ENCODE measurements at regions not wholly inside any gene's neighbourhood (a gene's known extent, or its start where the extent isn't known, plus 50 kb on each side); places are given as distances from the start of the nearest gene placed in this dataset.

GRCh38 chr5:79850941-79851340 is 140.1 kb downstream of the MTX3 start:
- Histone ChIP-seq H4K20me1 (ENCODE audit: insufficient read depth, low read length) (no peaks in the 10 kb centered on the region), H3K4me2 (ENCODE audit: low read depth, low read length) (no peak overlapping the region), H3K79me2 (ENCODE audit: insufficient read depth, low read length) (no peaks in the 10 kb centered on the region), H3K9me3 (ENCODE audit: low read length) (no peaks in the 10 kb centered on the region), H2AFZ (ENCODE audit: low read length) (no peak overlapping the region), H3K27me3 (ENCODE audit: control insufficient read depth in 1 of 2, insufficient read depth in 2 of 2, low read length in 2 of 2) (peaks cover 2 to 42% of the 10 kb centered on the region in 2 experiments; a peak in 3 of 5 replicates), H3K27ac (ENCODE audit: extremely low read length, insufficient read depth, low read length) (no peak overlapping the region), H3K36me3 (replicated peaks in 1 of 2; ENCODE audit: control insufficient read depth in 1 of 2, insufficient read depth in 2 of 2, low read length in 2 of 2) (no peaks in the 10 kb centered on the region), H3K9ac (ENCODE audit: insufficient read depth, low read depth, low read length) (no peak overlapping the region), H3K4me3 (replicated peaks in 1 of 3; ENCODE audit: insufficient read depth in 1 of 3, low read depth in 2 of 3, low read length in 3 of 3) (no peak overlapping the region), H3K4me1 (ENCODE audit: insufficient read depth, low read length) (no peaks in the 10 kb centered on the region)
- in situ Hi-C loops (cut with HindIII; ENCODE audit: extremely low pct_ligation_motif_present, low pct_unique_long_range_greater_than_20kb): loop anchor here (10.0 kb wide), 1 partner anchor 146 kb away; no protein-coding TSS in a partner anchor
- CTCF ChIA-PET (ENCODE audit: low intra/inter-chr PET ratio, low total read pairs): no interaction called here
- no peak for FAIRE-seq
- no peak for TF ChIP-seq HMG20A (CRISPR knock-in tag; IDR thresholded peaks at IDR 0.05; ENCODE audit: borderline replicate concordance)
- TF ChIP-seq TFAP4 (IDR thresholded peaks at IDR 0.05; ENCODE audit: borderline replicate concordance, low read depth): no peak
- TF ChIP-seq JARID2 (CRISPR knock-in tag; IDR thresholded peaks at IDR 0.05; ENCODE audit: insufficient replicate concordance): no peak
- DNase-seq (ENCODE audit: low spot score): no peak
- POLR2A ChIA-PET: no interaction called here
- no TSS peak for BruUV-seq (replicated peaks)
- WGBS (ENCODE audit: low lambda C conversion rate): 6% methylated on average over 4 of the region's 5 CpGs
- intact Hi-C loops (cut with micrococcal nuclease; ENCODE audit: unreplicated experiment): no loop called here
- ATAC-seq: no peak

GRCh38 chr5:79850316-79850822 is 140.7 kb downstream of the MTX3 start:
- H3K4me1 ChIP-seq (ENCODE audit: insufficient read depth, low read length): no peaks in the 10 kb centered on the region
- no TSS peak for BruUV-seq (replicated peaks)
- no peaks in the 10 kb centered on the region for H3K36me3 ChIP-seq (replicated peaks in 1 of 2; ENCODE audit: control insufficient read depth in 1 of 2, insufficient read depth in 2 of 2, low read length in 2 of 2)
- no peak overlapping the region for H3K27ac ChIP-seq (ENCODE audit: extremely low read length, insufficient read depth, low read length)
- no peak for FAIRE-seq
- peaks cover 2 to 42% of the 10 kb centered on the region in 2 experiments; a peak in 3 of 5 replicates for H3K27me3 ChIP-seq (ENCODE audit: control insufficient read depth in 1 of 2, insufficient read depth in 2 of 2, low read length in 2 of 2)
- no peak overlapping the region for H3K9ac ChIP-seq (ENCODE audit: insufficient read depth, low read depth, low read length)
- no peaks in the 10 kb centered on the region for H3K79me2 ChIP-seq (ENCODE audit: insufficient read depth, low read length)
- POLR2A ChIA-PET: no interaction called here
- WGBS (ENCODE audit: low lambda C conversion rate): 59% methylated on average over 9 of the region's 10 CpGs
- H3K4me2 ChIP-seq (ENCODE audit: low read depth, low read length): no peak overlapping the region
- DNase-seq (ENCODE audit: low spot score): no peak
- CTCF ChIA-PET (ENCODE audit: low intra/inter-chr PET ratio, low total read pairs): no interaction called here
- intact Hi-C loops (cut with micrococcal nuclease; ENCODE audit: unreplicated experiment): no loop called here
- H3K9me3 ChIP-seq (ENCODE audit: low read length): no peaks in the 10 kb centered on the region
- ATAC-seq: no peak
- H3K4me3 ChIP-seq (replicated peaks in 1 of 3; ENCODE audit: insufficient read depth in 1 of 3, low read depth in 2 of 3, low read length in 3 of 3): no peak overlapping the region
- no peaks in the 10 kb centered on the region for H4K20me1 ChIP-seq (ENCODE audit: insufficient read depth, low read length)
- no peak overlapping the region for H2AFZ ChIP-seq (ENCODE audit: low read length)
- TF ChIP-seq AGO1 (IDR thresholded peaks at IDR 0.05; ENCODE audit: low read depth, low read length, poor library complexity, severe bottlenecking) (no peak), ZFP82 (CRISPR knock-in tag; IDR thresholded peaks at IDR 0.05; ENCODE audit: borderline replicate concordance) (no peak), ZNF572 (CRISPR knock-in tag; IDR thresholded peaks at IDR 0.05) (no peak), ZNF253 (CRISPR knock-in tag; IDR thresholded peaks at IDR 0.05; ENCODE audit: borderline replicate concordance) (no peak), KLF9 (CRISPR knock-in tag; IDR thresholded peaks at IDR 0.05; ENCODE audit: low read depth) (no peak), MAZ (IDR thresholded peaks at IDR 0.05; ENCODE audit: borderline replicate concordance, low read depth, low read length) (no peak), MAZ (CRISPR knock-in tag; IDR thresholded peaks at IDR 0.05; ENCODE audit: low read depth) (no peak), ZNF570 (CRISPR knock-in tag; IDR thresholded peaks at IDR 0.05; ENCODE audit: borderline replicate concordance) (no peak), CENPT (CRISPR knock-in tag; IDR thresholded peaks at IDR 0.05; ENCODE audit: low read depth) (no peak), CCDC6 (CRISPR knock-in tag; IDR thresholded peaks at IDR 0.05) (no peak), KDM5A (IDR thresholded peaks at IDR 0.05; ENCODE audit: borderline replicate concordance, low read length) (no peak), PRMT3 (CRISPR knock-in tag; IDR thresholded peaks at IDR 0.05; ENCODE audit: borderline replicate concordance, low read depth) (no peak), PITX1 (CRISPR knock-in tag; IDR thresholded peaks at IDR 0.05) (no peak), ZNF883 (CRISPR knock-in tag; IDR thresholded peaks at IDR 0.05; ENCODE audit: not compliant biosample characterization) (no peak), ZNF362 (CRISPR knock-in tag; IDR thresholded peaks at IDR 0.05; ENCODE audit: borderline replicate concordance) (no peak)
- in situ Hi-C loops (cut with HindIII; ENCODE audit: extremely low pct_ligation_motif_present, low pct_unique_long_range_greater_than_20kb): loop anchor here (10.0 kb wide), 1 partner anchor 146 kb away; no protein-coding TSS in a partner anchor
